ENCODE measurements at regions not wholly inside any gene's neighbourhood (a gene's known extent, or its start where the extent isn't known, plus 50 kb on each side); places are given as distances from the start of the nearest gene placed in this dataset.

- CTCF ChIA-PET = no interaction called here
- in situ Hi-C loops (cut with MboI) (no loop called here), intact Hi-C loops (cut with micrococcal nuclease; ENCODE audit: unreplicated experiment) (no loop called here)
- SMC1A ChIA-PET (ENCODE audit: uncharacterized antibody, unreplicated experiment) = no interaction called here
- Histone ChIP-seq H3K9ac (ENCODE audit: control insufficient read depth, insufficient read depth, low read length) (no peak overlapping the region), H3K4me2 (ENCODE audit: control insufficient read depth, insufficient read depth) (no peak overlapping the region), H3K4me3 (no peak overlapping the region), H3K79me2 (ENCODE audit: control insufficient read depth, insufficient read depth, low read length) (no peaks in the 10 kb centered on the region), H3K9me3 (replicated peaks; ENCODE audit: control insufficient read depth, insufficient read depth, low read length) (no peaks in the 10 kb centered on the region), H3K36me3 (ENCODE audit: control insufficient read depth in 2 of 2, insufficient read depth in 2 of 2, low read length in 1 of 2) (no peaks in the 10 kb centered on the region), H4K20me1 (ENCODE audit: control insufficient read depth, insufficient read depth) (no peaks in the 10 kb centered on the region), H3K27ac (ENCODE audit: control insufficient read depth, insufficient read depth) (no peak overlapping the region), H2AFZ (ENCODE audit: control insufficient read depth, low read depth, low read length) (no peak overlapping the region), H3K27me3 (replicated peaks in 1 of 2; ENCODE audit: control insufficient read depth in 2 of 2, insufficient read depth in 2 of 2, low read length in 1 of 2) (no peaks in the 10 kb centered on the region; a peak in 2 of 4 replicates), H3K4me1 (ENCODE audit: control insufficient read depth, insufficient read depth, low read length) (no peaks in the 10 kb centered on the region)
- no TSS peak for BruUV-seq (replicated peaks)
- RAD21 ChIA-PET (ENCODE audit: unreplicated experiment) = no interaction called here
- no peak for TF ChIP-seq HDAC6 (IDR thresholded peaks at IDR 0.05; ENCODE audit: unreplicated experiment)
- no peak for TF ChIP-seq POLR2A (IDR thresholded peaks at IDR 0.05; ENCODE audit: low read depth, low read length)
- no peak for TF ChIP-seq SREBF2 (IDR thresholded peaks at IDR 0.05; ENCODE audit: low read length)
- no peak for TF ChIP-seq NR2C1 (IDR thresholded peaks at IDR 0.05)
- no peak for TF ChIP-seq BHLHE40 (IDR thresholded peaks at IDR 0.05; ENCODE audit: borderline replicate concordance in 1 of 2, low read depth in 2 of 2, low read length in 1 of 2)
- TF ChIP-seq IRF3 (IDR thresholded peaks at IDR 0.05) = no peak
- no peak for TF ChIP-seq ATF2 (IDR thresholded peaks at IDR 0.05; ENCODE audit: low read length)
- WGBS (ENCODE audit: insufficient coverage, insufficient replicate concordance, low lambda C conversion rate, missing lambda C conversion rate) = 43% methylated on average over 5 of the region's 5 CpGs
- DNase-seq (ENCODE audit: low read depth, low spot score) = no peak
- POLR2A ChIA-PET = no interaction called here
- ATAC-seq = no peak
- no peak for FAIRE-seq
Observed at GRCh38 chr1:175801979-175802378, 58.6 kb upstream of the TNR start.
